ENCODE measurements at regions not wholly inside any gene's neighbourhood (a gene's known extent, or its start where the extent isn't known, plus 50 kb on each side); places are given as distances from the start of the nearest gene placed in this dataset.
"Not testable (repeated sequence)": the region's sequence is repeated elsewhere in the genome, so short reads cannot be mapped to it uniquely, and the experiment has no call there.

DNA sequence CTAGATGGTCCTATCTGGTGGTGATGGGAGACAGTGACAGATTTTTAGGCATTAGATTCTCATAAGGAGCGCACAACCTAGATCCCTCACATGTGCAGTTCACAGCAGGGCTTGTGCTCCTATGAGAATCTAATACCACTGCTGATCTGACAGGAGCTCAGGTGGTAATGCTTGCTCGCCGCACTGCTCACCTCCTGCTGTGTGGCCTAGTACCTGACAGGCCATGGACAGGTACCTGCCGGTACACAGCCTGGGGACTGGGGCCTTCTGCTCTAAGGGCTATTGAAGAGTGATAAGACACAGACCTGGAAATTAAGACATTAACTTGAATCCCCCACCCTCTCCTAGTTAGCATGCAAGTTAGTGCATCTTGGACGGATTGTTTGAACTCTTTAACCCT lies 64.4 kb downstream of the KLRB1 start:
- DNase-seq (ENCODE audit: low spot score): not testable (repeated sequence)

DNA sequence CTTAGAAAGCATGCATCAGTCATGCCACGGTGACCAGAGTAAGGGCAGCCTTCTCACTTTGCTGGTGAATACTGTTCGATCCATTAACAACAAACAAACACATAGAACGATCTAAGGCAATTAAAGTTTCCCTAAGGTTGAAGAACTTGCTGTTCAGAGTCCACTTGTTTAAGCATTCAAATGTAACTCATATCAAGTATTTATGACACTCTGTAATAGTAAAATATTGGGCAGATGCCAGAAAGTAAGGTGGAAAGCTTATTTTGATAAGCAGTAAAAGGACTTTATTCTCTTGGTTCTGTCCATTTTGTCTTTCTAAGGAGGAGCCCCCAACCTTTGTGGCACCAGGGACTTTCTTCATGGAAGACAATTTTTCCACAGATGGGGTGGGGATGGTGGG lies 64.9 kb downstream of the KLRB1 start:
- DNase-seq (ENCODE audit: low spot score): not testable (repeated sequence)

DNA sequence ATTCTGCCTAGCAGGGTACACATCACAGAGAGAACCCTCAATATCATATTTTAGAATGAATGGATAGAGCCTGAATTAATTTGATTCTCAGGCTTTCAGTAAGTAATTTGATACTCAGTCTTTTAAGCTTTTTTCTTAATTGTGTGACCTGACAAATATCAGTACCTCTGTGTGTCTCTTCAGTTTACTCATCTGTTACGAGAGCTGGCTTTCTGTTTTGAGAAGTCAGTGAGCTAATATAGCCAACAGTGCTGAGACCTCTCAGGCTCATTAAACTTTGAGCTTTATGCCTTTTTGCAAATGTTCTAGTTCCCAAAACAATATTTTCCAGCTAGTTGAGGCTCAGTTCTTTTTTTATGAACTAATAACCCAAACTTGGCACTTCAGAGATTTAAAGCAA lies 91.8 kb downstream of the KLRB1 start:
- not testable (repeated sequence) for DNase-seq (ENCODE audit: low spot score)

DNA sequence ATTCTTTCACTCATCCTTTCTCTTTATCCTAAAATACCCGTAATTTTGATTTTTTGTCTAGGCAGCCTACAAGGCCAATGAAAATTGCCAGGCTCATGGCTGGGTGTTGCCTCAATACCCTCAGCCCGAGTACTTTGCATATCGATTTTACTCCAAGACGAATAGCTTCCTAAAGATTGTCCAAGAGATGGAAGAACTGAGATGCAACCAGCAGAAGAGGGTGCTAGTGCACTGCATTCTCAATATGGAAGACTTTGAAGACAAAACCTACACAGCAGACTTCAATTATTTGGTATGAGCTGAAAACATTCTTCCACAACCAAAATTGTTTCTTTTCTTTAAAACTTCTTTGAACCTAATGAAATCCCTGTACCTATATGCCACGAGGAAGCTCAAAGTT lies 95.0 kb downstream of the KLRB1 start:
- not testable (repeated sequence) for DNase-seq (ENCODE audit: low spot score)

DNA sequence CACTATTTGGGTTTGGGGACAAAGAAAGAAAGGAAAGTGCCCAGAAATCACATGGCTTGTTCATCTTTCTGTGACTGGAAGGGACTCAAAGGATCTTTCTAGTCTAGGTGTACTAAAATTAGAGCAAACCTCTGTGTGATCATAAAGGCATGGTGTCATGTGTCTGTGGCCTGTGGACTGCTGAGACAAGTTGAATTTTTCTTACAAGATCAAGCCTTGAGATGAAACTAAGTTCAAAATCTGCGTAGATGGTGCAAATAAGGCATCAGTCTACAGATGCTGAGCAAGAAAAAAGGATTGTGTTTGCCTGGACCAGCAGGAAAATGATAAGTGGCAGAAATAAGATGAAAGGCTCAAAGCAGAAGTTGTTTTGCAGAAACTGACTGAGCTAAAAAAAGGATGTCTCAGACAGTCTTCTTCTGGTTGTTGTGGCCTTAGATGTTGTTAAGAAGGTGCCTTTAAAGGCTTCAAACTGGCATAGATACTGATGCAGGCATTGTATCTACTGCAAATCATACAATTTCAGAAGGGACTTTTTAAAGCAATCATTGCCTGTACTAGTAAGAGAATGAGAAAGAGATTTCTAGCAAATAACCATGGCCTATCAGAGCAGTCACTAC lies 97.2 kb downstream of the KLRB1 start:
- DNase-seq (ENCODE audit: low spot score): not testable (repeated sequence)

DNA sequence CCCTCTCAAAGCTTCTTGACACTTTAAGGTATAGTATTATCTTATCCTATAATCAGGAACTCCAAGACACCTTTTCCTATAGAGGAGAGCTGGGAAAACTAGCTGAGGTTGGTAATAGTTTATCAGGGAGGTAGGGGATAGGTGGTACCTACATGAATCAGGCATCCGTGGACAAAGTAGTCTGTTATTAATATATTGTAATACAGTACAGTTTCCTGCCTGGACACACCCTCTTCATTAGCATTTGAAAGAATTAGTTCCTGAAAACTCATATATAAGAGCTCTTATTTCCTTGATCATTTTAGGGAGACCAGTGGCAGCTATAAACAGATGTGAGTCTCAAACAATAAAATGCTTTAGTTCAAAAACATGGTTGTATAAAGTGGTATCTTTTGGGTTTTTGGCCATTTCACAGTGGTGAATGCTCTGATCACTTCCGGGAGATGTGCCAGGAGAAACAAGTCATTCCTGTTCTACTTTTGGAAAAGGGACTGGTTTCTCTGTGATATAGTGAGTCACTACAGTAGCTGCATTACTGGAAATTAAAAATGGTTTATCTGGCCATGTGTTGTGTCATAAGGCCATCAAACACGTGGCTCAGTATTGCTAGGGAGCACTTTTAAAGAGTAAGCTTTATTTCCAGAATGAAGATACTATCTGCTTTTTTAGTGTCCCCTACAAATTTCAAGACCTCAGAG lies 98.1 kb downstream of the KLRB1 start:
- DNase-seq (ENCODE audit: low spot score): no peak

DNA sequence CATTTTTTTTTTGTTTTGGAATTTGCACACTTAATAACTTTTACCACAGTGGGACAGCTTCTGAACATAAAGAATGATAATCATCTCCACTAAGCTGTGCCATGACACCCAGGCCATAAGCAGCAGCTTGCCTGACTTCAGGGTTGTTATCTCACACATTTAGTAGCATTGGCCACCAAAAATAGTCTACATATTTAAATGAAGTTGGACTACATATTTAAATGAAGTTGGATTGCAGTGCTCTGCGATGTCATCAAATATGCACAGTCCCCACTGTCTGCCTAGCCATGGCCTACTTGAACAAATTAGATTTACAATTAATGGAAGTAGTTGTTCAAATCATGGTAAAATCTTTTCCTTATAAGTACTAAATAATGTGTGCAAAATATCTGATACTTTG lies 101.0 kb downstream of the KLRB1 start:
- DNase-seq (ENCODE audit: low spot score): no peak

DNA sequence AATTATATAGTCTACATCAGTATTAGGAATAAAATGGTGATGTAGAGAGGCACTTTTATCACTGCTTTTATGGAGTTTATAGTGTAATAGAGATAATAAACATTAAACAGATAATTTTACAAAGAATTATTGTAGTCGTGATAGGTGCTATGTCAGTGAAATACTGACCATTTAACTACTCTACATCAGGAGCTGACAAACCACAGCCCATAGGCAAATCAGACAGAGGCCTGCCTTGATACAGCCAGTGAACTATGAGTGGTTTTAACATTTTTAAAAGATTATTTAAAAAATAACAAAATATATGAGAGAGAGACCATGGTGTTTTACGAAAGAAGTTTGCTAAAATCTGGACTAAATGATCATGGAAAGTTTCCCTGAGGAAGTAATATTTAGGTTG lies 104.3 kb downstream of the KLRB1 start:
- not testable (repeated sequence) for DNase-seq (ENCODE audit: low spot score)

DNA sequence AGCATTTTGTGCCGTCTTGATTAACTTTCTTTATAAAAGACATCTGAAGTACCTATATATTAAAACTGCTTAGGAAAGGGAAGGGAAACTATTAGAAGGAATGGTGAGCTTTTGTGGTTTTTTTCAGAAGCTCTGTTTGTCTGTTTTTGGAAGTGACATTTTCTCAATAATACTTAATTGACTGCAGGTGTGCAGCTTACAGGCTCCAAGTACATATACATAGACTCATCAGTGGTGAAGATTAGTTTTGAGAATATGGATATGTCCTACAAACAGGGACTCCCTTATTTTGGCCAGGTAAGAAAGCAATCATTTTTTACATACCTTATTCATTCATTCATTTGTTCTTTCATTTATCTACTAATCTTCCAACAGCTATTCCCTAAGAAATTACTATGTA lies 104.9 kb downstream of the KLRB1 start:
- DNase-seq (ENCODE audit: low spot score): not testable (repeated sequence)

DNA sequence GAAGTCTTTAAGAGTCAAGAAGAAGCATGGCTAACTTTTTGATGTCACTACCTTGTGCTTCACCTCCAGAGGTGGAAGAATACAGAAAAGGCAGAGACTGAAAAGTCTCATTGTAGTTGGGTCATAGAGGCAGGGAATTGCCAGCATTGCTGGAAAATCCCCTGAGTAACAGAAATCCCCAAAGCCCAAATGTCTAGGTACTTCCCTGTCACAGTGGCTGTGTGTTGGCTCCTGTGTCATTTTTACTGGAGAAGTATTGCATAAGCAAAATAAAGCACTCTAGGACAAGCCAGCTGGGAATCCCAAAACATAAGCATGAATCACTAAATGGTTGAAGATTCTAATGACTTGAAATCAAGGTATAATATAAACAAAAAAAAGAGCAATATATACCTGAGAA lies 114.4 kb downstream of the KLRB1 start:
- DNase-seq (ENCODE audit: low spot score): not testable (repeated sequence)

DNA sequence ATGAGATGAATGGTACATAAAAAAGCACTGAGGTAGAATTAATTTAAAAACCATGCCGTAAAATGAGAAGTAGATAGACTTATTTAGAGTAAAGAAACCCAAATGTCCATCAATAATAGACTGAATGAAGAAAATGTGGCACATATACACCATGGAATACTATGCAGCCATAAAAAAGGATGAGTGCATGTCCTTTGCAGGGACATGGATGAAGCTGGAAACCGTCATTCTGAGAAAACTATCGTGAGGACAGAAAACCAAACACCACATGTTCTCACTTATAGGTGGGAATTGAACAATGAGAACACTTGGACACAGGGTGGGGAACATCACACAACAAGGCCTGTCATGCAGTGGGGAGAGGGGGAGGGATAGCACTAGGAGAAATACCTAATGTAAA lies 126.4 kb downstream of the KLRB1 start:
- not testable (repeated sequence) for DNase-seq (ENCODE audit: low spot score)

DNA sequence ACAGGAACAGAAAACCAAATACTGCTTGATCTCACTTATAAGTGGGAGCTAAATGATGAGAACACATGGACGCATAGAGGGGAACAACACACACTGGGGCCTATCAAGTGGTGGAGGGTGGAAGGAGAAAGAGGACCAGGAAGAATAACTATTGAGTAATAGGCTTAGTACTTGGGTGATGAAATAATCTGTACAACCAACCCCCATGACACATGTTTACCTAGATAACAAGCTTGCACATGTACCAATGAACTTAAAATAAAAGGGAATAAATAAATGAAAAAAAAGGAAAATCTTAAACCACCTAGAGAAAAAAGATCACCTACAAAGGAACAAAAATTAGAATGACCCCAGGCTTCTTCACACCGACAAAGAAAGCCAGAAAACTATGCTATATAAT lies 133.5 kb downstream of the KLRB1 start:
- not testable (repeated sequence) for DNase-seq (ENCODE audit: low spot score)

DNA sequence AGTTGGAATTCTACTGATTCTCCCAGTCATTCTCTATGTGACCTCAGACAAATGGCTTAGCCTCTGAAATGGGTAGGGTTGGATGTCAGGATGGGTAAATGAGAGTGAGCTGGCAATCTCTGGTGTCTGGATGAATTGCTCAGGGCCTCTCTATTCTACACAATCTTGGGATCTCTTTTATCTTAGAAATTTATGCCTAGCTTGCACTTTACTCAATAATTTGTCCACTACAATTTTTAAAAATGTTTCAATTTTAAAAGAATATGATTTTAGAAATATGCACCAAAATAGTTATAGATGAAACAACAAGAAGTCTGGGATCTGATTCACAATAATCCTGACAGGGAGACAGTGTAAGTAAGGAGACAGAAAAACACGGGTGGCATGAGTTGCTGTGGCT lies 134.1 kb downstream of the KLRB1 start:
- DNase-seq (ENCODE audit: low spot score): not testable (repeated sequence)

DNA sequence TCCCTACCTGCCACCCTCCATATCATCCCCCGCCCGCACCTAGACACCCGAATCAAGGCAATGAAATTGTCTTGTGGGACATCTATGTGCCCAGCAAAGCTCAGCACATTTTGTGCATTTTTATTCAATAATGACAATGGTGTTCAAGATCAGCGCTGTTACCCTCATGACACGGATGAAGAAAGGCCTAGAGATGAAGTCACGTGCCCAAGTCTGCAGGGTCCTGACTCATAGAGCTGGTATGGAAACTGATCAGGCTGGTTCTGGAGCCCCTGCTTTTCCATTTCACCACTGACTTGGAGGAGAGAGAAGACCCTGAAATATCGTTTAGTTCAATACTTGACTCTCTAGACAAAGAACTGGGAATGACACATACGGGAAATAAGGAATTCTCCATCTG lies 136.2 kb downstream of the KLRB1 start:
- DNase-seq (ENCODE audit: low spot score): not testable (repeated sequence)

DNA sequence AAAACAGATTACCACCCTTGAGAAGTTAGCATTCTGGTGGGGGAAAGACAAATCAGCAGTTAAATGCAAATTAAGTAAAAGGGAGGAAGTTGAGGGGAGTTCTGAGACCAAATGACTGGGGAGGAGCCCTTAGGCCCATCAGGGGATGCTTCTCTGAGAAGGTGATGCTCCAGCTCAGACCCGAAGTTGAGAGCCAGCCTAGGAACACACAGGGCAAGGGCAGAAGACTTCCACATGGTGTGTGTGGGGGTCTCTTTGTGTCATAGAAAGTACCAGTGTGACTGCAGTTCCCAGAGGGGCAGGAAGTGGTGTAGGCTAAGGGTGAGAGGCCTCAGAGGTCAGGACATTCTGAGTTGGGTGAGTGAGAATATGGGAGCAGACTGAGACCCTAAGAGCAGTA lies 137.3 kb downstream of the KLRB1 start:
- not testable (repeated sequence) for DNase-seq (ENCODE audit: low spot score)

DNA sequence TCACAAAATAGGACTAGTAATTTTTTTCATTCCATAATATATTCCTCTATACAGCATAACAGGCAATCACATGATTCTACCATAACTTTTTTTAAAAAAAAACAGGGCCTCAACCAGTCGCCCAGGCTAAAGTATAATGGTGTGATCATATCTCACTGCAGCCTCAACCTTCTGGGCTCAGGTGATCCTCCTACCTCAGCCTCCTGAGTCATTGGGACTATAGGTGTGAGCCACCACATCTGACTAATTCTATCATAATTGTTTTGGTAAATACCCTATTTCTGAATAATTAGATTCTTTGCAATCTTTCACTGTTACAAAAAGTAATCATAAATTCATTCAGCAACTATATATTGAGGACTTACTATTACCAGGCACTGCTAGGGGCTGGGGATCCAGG lies 137.8 kb downstream of the KLRB1 start:
- DNase-seq (ENCODE audit: low spot score): not testable (repeated sequence)

DNA sequence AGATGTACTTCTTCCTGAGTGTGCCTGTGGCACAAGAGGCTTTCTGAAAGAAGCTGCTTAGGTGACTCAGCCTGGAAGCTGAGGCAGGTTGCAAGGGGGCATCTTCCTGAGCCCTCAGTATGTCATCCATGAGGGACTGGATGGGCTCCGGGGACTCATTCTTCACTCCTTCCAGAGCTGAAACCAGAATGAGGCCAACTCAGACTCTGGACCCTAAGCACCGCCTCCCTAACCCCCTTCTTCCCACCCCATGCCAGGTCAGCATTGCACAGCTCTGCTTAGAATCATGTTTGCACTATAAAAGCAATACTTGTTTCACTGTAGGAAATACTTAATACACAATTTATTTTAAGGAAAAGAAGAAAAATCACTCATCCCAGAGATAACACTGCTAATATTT lies 138.3 kb downstream of the KLRB1 start:
- not testable (repeated sequence) for DNase-seq (ENCODE audit: low spot score)

DNA sequence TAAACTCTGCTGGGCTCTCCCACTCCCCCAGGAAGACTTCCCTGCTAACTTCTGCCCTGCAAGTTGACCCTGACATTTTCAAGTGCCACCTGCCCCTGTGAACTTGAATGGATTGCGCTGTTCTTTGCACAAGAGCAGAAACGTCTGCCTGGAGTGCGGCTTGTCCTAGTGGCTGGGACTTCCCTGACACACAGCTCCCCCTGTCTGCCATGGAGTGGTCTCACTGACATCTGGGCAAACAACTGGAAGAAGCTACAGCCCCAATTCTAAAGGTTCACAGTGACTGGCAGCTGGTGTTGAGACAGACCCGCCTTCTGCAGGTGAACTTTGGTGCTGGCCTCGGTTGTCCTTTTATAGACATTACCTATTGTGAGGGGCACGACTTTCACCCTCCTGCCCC lies 138.7 kb downstream of the KLRB1 start:
- DNase-seq (ENCODE audit: low spot score): peak; percentile 81

DNA sequence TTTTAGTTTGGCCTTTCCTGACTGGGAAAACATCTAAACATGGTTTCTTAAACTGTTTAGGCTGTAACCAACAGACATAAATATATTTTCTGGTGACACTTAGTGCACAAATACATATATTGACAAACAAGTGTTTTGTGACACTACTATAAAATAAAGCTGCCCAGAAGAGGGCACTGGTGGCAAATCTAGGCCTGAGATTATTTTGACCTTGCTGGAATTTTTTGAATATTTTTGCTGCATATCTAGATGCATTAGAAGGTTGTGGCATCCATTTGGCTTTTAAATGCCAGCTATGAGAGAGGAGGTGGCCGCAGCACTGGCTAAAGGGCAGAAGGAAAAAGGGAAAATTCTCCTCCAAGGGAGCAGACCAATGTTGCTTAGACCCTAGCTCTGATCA lies 139.6 kb downstream of the KLRB1 start:
- DNase-seq (ENCODE audit: low spot score): not testable (repeated sequence)

DNA sequence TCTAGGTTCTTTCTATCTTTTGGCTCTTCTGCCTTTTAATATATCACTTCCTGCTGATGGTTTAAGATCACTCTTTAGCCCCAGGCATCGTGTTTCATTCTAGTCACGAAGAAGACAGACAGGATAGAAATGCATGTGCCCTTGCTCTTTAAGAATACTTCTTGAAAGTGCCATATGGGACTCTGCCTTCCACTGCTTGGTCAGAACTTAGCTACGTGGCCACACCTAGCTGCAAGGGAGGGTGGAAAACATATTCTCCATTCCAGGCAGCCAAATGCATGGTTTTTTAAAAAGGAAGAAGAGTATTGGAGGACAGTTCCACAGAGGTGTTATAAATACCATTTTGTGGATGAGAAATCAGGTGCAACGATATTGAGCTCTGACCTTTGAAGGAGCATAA lies 143.3 kb downstream of the KLRB1 start:
- DNase-seq (ENCODE audit: low spot score): no peak

DNA sequence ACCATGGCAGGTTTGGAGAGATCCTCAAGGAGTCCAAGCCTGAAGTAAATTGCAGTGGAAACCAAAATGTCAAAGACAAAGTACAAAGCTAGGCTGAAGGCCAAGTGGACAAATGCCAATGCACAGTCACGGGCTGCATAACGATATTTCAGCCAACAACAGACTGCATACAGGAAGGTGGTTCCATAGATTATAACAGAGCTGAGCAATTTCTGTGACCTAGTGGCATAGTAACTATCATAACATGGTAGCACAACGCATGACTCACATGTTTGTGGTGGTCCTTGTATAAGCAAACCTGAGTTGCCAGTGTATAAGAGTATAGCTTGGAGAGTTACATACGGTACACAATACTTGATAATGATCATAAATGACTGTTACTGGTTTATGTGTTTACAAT lies 152.2 kb downstream of the KLRB1 start:
- DNase-seq (ENCODE audit: low spot score): not testable (repeated sequence)

DNA sequence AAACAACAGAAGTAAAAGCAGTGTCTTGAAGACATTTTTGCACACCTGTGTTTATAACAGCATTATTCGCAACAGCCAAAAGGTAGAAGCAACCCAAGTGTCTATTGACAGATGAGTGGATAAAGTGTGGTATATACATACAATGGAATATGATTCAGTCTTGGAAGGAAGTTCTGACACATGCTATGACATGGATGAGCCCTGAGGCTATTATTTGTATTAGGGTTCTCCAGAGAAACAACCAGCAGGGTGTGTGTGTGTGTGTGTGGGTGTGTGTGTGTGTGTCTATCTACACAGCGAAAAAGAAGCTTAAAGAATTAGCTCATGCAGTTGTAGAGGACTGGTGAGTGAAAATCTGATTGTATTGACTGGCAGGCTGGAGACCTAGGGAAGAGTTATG lies 153.7 kb downstream of the KLRB1 start:
- DNase-seq (ENCODE audit: low spot score): not testable (repeated sequence)

DNA sequence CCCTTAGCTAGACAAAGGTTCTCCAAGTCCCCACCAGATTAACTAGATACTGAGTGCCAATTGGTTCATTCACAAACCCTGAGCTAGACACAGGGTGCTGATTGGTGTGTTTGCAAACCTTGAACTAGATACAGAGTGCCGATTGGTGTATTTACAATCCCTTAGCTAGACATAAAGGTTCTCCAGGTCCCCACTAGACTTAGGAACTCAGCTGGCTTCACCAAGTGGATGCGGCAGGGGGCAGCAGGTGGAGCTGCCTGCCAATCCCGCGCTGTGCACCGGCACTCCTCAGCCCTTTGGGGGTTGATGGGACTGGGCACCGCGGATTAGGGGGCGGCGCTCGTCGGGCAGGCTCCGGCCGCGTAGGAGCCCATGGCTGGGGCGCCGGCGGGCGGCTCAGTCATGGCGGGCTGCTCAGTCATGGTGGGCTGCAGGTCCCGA lies 157.6 kb downstream of the KLRB1 start:
- not testable (repeated sequence) for DNase-seq (ENCODE audit: low spot score)

DNA sequence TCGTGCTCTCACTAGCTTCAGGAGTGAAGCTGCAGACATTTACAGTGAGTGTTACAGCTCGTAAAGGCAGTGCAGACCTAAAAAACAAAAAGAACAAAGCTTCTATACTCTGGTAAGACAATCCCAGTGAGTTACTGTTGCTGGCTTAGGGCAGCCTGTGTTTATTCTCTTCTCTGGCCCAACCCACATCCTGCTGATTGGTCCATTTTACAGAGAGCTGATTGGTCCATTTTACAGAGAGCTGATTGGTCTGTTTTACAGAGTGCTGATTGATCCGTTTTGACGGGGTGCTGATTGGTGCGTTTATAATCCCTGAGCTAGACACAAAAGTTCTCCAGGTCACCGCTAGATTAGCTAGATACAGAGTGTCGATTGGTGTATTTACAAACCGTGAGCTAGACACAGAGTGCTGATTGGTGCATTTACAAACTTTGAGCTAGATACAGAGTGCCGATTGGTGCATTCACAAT lies 158.0 kb downstream of the KLRB1 start:
- DNase-seq (ENCODE audit: low spot score): not testable (repeated sequence)
